Kidney epithelial cell (primary cell): ENCODE measurements at regions not wholly inside any gene's neighbourhood (a gene's known extent, or its start where the extent isn't known, plus 50 kb on each side); places are given as distances from the start of the nearest gene placed in this dataset.

Source experiments
- DNase-seq: peaks from one replicate; pipeline ENCODE4 v3.0.0-alpha.2; 2010; ENCODE audit warnings: low read depth
- H3K27me3 ChIP-seq: 2 replicates; pipeline ENCODE4 v1.6.0; 2011; ENCODE audit warnings: low read length; ENCODE audit not compliant: control insufficient read depth, insufficient read depth
- H3K36me3 ChIP-seq: 2 replicates; pipeline ENCODE4 v1.5.1; 2011; ENCODE audit warnings: low read length; ENCODE audit not compliant: control insufficient read depth, insufficient read depth
- H3K4me3 ChIP-seq: 2 replicates; pipeline ENCODE4 v1.5.1; 2011; ENCODE audit warnings: low read depth, mild to moderate bottlenecking, control low read depth, low read length
- TF ChIP-seq, protein P1 (sequence below): IDR thresholded peaks from 2 replicates; pipeline ENCODE4 v1.5.1; 2011; ENCODE audit warnings: mild to moderate bottlenecking, moderate library complexity, low read length, control low read depth, inconsistent platforms; ENCODE audit not compliant: insufficient read depth, poor library complexity, severe bottlenecking

DNA sequence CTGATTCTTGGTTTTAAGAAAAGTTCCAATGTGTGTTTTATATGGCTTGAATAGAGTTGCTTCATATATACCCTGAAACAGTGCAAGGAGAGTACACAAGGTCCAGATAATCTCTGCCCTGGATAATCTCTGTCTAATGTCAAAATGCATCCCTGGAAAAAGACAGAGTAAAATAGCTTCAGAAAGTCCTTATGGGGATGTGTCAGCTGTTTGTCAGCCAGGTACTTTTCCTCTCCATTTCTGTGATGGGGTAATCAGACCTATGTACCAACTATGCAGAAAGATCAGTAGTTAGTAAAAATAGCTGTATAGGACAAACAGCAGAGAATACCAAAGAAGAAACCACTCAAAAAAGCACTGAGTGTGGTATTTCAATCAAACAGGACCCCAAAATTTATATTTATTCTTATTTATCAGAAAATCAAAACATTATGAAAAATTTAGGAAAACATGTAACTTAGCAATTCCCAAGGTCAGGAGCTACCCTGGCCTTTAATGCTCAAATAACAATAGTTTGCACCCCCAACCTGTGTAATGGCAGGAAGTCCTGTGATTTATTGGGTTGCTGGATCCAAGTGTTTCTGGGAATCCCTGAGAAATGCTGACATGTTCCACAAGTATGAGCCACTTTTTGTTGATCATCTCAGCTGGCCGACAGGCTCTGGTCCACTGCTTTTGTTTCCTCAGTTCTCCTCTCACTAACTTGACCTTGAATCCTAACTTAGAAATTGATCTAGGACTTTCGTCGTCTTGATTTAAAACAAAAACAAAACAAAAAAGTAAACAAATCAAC, 69.6 kb downstream of the MDH1 start:
- Histone ChIP-seq H3K36me3 (no peaks in the 10 kb centered on the region), H3K4me3 (no peak overlapping the region), H3K27me3 (no peaks in the 10 kb centered on the region)
- TF ChIP-seq, protein P1, sequence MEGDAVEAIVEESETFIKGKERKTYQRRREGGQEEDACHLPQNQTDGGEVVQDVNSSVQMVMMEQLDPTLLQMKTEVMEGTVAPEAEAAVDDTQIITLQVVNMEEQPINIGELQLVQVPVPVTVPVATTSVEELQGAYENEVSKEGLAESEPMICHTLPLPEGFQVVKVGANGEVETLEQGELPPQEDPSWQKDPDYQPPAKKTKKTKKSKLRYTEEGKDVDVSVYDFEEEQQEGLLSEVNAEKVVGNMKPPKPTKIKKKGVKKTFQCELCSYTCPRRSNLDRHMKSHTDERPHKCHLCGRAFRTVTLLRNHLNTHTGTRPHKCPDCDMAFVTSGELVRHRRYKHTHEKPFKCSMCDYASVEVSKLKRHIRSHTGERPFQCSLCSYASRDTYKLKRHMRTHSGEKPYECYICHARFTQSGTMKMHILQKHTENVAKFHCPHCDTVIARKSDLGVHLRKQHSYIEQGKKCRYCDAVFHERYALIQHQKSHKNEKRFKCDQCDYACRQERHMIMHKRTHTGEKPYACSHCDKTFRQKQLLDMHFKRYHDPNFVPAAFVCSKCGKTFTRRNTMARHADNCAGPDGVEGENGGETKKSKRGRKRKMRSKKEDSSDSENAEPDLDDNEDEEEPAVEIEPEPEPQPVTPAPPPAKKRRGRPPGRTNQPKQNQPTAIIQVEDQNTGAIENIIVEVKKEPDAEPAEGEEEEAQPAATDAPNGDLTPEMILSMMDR = no peak
- DNase-seq = no peak

DNA sequence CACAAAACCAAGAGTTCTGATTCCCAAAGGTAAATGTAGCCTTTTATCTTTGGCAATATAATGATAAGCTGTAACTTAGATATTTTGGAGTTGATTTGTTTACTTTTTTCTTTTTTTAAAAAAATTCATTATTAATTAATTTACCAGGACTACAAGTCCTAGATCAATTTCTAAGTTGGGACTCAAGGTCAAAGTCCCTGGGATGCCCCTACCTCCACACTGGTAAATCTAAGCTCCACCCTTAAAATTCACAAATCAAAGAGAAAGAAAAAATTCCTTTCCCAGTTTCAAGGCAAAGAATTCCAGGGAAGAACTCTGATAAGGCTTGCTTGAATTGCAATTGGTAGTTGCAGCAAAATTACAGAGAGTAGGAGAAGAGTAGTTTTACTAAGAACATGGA, 71.3 kb downstream of the MDH1 start:
- TF ChIP-seq, protein P1 = no peak
- DNase-seq = no peak
- H3K27me3 ChIP-seq = no peaks in the 10 kb centered on the region
- no peaks in the 10 kb centered on the region for H3K36me3 ChIP-seq
- H3K4me3 ChIP-seq = no peak overlapping the region

DNA sequence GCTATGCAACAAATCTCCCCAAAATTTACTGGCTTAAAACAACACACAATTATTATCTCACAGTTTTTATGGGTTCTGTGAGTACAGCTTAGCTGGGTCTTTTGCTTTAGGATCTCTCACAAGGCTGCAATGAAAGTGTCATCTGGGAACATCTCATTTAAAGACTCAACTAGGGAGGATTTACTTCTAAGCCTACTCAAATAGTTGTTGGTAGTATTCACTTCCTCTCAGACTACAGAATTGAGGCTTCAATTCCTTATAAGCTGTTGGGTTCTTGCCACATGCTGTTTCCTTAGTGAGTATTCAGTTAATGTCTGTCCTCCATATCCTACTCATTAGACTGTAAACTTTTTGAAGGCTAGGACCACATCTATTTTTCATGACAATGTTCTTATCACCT, 72.3 kb downstream of the MDH1 start:
- no peaks in the 10 kb centered on the region for H3K36me3 ChIP-seq
- no peak overlapping the region for H3K4me3 ChIP-seq
- DNase-seq = peak; percentile 26
- H3K27me3 ChIP-seq = no peaks in the 10 kb centered on the region
- TF ChIP-seq, protein P1 = no peak

DNA sequence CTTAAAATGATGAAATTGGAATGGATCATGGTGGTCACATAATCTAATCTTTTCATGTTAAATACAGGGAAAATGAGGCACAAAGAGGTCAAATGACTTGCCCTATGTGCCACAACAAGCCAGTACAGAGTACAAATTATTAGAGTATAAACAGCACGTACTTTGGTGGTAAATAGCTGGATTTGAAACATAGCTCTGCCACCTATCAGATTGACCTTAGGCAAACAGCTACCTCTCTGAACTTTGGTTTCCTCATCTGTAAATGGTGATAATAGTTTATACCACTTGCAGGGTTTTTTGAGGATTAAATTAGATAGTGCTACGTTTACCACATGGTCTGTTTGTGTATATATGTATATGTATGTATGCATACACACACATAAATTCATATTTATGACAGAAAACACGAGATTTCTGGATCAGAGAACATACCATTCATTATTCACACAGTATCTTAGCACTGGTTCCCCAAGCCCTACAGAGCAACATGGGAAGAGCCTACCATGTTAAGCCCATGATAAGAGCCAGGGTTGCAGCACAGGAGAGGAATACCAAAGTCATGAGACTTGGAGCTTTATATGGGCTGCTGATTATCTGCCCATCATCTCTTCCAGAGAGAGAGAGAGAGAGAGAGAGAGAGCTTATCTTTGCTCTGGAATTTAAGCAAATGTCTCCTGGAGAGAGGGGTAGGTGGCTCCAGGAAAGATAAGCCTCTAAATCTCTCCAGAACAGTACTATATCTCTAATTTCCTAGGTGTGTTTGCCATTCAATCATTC, 73.5 kb downstream of the MDH1 start:
- H3K4me3 ChIP-seq = no peak overlapping the region
- TF ChIP-seq, protein P1 = no peak
- no peak for DNase-seq

DNA sequence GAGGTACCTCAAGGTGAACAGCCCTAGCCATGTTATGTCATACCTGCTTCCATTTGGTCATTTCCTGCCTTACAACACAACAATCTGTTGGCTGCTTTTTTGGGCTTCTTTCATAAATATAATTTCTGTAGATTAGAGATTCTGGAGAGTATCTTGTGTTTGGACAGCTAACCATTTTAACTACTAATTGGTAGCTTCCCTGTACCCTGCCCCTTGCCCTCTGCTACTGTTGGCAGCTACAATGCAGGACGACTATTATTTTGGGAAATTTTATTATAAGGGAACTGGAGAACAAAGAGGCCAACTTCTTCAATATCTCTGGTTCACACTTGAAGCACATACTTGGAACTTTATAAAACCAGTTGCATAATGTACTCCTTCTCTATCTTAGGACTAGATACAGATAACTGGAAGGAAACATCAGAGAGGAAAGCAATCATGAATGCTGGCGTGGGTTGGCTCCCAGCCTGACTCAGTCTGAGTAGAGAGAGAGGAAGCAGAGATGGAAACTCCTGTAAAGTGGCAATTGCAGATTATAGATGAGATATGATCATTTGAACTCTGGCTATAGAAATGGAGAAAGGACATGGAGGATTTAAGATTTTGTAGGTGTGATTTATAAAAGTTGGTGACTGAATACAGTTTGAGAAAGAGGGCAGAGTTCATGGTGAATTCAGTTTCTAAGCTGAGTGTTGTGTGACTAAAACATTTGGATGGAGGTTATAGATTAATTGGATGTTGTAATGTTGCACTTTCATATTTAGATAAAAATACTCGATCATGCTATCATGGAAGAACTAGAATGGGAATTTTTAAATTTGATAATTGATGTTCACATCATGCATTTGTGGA, 74.5 kb downstream of the MDH1 start:
- DNase-seq = no peak
- H3K4me3 ChIP-seq = no peak overlapping the region
- H3K27me3 ChIP-seq = no peaks in the 10 kb centered on the region
- H3K36me3 ChIP-seq = no peaks in the 10 kb centered on the region
- TF ChIP-seq, protein P1 = no peak

More for the DNA sequence above, 73.5 kb downstream of the MDH1 start:
- Histone ChIP-seq H3K36me3 (no peaks in the 10 kb centered on the region), H3K27me3 (no peaks in the 10 kb centered on the region)
